Stimulated activated CD4-positive, alpha-beta T cell treated with anti-CD3 and anti-CD28 coated beads, Interleukin-2, amount 100 ng/mL, for 24 hours (primary cell): ENCODE measurements at regions not wholly inside any gene's neighbourhood (a gene's known extent, or its start where the extent isn't known, plus 50 kb on each side); places are given as distances from the start of the nearest gene placed in this dataset.

Source experiments
- DNase-seq, 2 donors: peaks; one replicate each; pipeline ENCODE4 v3.0.0-alpha.2; 2020

DNA sequence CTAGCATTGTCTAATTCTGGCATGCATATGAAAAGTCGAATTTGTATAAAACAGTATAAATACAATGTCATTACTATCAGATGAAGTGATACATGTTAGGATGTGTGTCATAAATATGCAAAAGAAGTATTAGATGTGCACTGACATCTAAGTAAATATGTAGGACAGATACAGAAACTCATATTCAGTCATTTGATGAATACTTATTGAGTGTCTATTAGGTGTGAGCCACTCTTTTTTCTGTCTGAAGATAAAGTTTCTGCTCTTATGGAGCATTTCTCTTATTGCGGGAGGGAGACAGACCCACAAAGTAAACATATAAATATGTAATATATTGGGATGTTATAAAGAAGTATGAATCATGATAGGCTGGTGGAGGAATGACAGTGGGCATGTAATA, 426.6 kb upstream of the B3GALT2 start:
- DNase-seq, result no peak

DNA sequence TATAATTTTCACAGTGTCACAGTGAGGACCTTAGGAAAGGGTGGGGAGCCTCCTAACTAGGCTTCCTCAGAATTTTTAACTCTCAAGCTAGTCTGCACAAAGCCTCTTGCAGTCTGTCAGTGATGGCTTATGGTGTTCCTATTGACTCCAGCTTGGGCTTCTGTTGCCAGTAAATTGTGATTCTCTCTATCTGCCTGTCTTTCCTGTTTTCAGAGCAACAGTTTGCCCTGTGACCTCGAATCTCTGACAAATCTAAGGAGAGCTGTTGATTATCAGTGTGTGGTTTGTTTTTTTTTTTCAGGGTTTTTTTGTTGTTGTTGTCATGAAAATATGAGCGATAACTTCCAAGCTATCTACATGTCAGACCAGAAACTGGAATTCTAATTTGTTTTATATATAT, 423.2 kb upstream of the B3GALT2 start:
- no peak for DNase-seq

DNA sequence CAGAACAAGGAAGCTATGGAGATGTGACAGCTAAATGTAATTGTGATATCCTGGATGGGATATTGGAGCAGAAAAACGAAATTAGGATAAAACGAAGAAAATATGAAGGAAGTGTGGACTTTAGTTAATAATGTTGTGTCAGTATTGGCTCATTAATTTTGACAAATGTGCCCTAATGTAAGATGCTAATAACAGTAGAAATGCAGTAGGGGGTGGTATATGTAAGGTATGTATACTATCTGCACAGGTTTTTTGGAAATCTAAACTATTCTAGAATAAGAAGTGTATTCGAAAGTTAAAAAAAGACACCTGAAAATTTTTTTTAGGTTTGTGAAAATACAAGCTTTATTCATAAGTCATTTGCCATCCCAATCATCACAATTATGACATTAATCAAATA, 421.4 kb upstream of the B3GALT2 start:
- no peak for DNase-seq

DNA sequence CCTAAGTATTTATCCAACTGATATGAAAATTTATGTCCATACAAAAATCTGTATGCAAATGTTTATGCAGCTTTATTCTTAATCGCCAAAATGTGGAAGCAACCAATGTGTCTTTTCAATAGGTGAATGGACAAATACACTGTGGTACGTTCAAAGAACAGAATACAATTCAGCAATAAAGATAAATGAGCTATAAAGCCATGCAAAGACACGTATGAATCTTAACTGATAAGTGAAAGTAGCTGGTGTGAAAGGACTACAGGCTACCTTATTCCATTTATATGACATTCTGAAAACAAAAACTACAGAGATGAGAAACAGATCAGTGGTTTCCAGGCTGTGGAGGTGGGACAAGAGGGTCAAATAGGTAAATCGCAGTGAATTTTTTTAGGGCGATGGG, 419.6 kb upstream of the B3GALT2 start:
- DNase-seq, result no peak

DNA sequence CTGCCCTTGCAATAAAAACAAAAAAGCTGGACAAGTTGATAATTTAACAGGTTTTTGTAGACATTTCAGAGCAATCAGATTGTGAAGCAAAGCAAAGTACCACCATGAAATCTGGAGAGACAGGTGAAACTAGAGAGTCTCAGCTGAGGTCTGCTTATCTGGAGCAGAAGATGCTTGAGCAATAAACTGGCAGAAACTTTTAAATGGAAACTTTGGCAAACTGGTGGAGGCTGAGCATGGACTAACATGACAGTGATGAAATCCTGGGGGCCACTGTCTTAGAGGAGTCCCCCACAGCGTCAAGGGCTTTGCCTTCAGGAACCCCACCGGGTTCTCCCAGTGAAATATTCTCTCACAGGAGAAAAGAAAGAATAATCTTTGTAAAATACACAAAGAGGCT, 416.3 kb upstream of the B3GALT2 start:
- DNase-seq, result no peak

DNA sequence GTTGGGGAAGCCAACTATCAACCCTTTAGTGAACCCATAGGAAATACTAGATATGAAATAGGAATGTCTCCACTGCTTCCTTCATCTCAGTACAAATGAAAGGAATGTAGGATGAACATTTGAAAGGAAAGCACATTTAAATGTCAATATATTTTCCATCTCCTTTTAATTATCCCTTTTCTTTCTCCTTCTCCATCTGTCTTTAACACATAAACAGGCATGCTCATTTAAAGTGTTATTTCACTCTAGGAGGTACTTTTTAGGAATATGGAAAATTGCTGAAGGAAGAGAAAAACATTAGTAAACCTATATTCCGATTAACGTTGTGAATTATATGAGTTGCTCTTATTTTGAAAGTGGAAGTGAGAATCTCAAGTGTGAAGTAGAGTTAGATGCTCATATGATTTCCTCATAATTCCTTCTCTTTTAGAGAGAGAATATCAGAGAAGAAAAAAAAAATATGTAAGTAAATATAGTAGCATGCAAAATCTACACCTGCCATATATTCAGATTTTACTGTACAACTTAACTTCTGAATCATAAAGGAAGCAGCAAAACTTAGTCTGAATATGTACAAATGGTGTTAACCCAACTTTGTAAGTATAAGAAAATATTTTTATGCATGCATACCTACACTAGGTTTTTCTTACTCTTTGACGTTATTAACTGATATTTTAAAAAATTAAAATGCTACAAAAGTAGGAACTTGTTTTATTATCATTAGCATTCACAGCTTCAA, 406.9 kb upstream of the B3GALT2 start:
- no peak for DNase-seq

DNA sequence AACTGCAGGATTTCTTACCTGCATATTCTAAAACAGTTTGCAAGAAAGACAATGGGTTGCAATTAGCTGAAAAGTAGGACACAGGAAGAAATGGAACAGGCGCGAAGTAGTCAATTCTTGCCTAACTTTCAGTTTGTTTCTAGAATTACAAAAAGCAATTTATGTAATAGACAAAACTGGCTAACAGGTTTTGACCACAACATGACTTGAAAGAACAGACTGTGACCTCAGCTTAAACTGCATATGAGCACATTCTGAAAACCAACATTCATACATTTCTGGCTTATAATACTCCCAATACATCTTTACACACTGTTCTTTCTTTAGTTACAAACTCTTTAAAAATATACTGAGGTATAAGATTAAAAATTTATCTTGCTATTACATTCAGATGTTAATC, 405.9 kb upstream of the B3GALT2 start:
- DNase-seq, result no peak

DNA sequence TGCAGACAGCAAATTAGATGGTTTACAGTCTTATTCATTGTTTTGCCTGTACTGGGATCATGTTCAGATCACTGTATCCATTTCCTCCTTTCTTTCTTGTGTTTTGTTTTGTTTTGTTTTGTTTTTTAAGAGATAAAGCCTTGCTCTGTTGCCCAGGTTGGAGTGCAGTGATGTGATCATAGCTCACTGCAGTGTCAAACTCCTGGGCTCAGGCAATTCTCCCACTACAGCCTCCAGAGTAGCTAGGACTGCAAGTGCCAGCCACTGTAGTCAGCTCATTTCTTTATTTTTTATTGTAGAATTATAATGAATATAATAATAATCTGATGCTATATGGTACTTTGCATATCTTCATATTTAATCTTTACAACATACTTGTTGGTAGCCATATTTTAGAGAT, 403.7 kb upstream of the B3GALT2 start:
- no peak for DNase-seq

DNA sequence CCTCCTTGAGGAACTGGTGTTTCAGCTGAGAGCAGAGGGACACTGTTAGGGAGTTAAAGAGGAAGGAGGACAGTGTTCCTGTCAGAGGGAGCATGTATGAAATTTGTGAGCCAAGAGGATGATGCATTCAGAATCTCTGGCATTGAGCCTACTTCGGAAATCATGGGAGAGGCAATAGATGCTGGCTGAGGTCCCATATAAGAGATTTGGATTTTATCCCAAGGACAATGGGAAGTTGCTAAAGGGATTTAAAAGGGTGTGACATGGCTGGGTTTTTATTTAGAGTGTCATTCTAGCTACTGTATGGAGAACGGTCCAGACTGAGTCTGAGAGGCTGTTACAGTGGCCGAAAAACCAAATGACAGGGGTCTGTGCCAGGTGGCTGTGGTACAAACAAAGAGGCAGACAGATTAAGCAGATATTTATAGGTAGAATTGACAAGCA, 403.2 kb upstream of the B3GALT2 start:
- DNase-seq, result no peak

DNA sequence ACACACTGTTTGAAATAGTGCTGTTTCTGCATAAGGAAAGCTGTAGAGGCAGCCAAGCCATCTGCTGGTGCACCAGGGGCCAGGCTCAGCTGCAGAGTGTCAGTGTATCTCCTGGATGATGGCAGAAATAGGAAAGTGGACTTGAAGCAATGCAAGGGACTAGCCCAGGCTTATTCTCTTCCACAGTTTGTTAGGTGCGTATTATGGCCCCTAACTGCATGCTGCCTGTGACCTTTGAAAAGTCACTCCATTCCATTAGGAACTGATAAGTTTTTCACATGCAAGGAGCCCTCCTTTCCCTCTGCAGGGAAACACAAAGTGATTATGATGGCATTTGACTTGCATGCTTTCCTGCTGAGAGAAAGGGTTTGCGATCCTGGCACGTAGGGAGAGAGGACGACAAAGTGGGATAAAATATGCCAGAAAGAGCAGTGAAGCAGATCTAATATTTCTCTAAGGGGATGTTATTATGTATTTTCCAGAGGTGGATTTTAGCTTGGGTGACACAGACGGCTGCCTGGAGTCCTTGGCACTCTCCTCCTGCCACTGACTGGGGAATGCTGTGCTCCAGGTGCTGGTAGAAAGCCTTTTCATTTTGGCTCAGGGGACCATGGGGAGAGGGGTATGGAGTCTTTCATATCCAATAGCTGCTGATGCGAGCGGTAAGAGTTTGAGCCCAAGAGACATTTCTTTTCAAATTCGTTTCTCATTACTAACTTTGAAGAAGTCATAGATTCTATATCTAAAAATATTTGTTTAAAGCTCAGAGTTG, 402.1 kb upstream of the B3GALT2 start:
- no peak for DNase-seq

DNA sequence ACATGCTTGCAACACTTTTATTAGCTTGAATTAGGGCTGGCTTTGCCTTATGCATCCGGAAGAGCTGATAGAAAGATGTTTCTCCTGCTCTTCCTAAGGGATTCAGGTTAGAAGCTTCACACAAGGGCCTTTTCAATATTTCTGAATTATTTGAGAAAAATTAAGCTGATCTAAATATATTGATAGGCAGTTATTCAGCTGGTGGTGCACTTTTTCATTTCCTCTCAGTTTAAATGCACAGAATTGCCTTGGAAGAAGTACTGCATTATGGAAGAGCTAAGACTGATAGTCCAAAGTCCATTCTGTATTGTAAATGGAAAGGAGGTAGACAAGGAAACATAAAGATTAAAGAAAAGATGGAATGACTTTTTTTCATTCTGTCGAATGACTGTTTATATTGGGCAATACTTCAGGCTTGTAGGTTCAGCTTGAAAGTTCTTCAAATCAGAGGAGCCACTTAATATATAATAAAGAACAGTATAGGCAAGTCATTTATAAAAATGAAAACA, 398.4 kb upstream of the B3GALT2 start:
- DNase-seq, result no peak

DNA sequence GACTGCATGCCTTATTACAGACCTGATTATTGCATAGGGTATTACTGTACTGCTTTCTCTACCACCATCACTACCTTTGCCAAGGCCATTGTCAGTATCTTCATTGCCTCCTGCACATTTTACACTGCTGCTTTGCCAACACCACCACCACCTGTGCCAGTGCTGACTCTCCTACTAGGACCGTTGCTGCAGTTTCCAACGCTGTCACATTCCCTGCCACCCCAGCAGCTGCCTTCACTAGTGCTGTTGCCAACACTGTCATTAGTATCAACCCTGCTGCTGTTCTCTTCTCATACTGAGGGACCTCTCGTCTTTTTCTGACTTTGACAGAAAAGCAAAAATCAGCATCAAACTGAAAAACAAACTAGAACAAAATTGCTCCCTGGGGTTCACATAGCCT, 394.9 kb upstream of the B3GALT2 start:
- no peak for DNase-seq

DNA sequence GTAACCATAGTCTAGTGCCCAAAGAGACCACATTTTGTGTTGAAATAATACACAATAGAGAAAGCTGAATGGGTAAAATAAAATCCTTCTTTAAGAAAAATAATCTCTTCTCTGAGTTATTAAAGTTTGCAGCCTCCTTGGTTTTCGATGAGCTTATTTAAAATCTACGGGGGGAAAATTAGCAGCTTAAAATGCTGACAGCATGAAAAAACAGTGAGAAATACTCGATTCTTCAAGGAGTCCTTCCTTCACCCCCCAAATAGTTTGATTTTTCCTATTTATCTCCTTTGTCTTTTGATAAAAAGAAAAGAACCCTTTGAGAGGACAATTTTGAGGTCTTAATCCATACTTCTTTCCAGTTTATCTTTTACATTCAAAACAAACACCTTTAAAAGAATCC, 394.0 kb upstream of the B3GALT2 start:
- no peak for DNase-seq

DNA sequence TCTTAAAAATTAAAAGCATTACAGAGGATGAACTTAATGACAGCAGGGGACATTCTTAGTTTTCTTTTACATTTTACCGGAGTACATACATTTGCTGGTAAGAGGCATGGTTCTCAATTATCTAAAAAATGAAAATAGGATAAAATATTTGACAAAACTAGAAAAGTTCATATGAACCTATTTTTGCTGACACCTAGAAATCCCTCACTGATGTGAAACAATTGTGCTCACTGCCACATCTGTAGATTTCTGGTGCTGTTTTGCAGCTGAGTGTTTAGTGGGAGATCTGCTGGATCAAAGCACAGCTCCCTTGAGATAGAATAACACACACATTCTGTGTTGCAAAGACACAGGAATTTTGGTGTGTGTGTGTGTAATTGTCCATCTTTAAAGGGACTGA, 392.9 kb upstream of the B3GALT2 start:
- no peak for DNase-seq

DNA sequence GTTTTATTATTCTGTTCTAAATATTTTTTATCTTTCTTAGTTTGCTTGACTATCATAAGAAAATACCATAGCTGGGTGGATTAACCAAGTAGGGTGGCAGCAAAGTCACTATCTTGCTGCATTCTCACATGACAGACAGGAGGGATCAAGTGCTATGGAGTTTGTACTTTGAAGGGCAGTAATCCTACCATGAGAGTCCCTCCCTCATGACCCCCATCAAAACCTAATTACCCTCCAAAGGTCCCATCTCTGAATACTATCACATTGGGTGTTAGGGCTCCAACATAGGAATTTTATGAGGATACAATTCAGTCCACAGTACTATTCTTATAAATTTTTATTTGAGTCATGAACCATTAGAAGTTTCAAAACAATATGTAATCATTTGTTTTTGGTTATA, 388.5 kb upstream of the B3GALT2 start:
- DNase-seq, result no peak

DNA sequence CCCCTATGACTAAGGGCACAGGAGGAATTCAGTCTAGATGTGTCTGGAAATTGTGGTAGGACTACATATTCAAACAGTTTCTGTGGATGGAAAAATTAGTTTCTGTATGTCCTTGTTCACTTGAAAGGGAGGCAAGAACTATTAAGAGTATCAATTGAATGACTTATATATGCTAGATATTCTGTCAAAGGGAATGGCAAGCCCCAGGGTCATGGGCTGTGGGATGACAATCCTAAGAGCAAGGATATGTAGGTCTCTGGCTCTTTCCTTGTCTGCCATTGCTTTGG, 383.5 kb upstream of the B3GALT2 start:
- DNase-seq, result no peak

DNA sequence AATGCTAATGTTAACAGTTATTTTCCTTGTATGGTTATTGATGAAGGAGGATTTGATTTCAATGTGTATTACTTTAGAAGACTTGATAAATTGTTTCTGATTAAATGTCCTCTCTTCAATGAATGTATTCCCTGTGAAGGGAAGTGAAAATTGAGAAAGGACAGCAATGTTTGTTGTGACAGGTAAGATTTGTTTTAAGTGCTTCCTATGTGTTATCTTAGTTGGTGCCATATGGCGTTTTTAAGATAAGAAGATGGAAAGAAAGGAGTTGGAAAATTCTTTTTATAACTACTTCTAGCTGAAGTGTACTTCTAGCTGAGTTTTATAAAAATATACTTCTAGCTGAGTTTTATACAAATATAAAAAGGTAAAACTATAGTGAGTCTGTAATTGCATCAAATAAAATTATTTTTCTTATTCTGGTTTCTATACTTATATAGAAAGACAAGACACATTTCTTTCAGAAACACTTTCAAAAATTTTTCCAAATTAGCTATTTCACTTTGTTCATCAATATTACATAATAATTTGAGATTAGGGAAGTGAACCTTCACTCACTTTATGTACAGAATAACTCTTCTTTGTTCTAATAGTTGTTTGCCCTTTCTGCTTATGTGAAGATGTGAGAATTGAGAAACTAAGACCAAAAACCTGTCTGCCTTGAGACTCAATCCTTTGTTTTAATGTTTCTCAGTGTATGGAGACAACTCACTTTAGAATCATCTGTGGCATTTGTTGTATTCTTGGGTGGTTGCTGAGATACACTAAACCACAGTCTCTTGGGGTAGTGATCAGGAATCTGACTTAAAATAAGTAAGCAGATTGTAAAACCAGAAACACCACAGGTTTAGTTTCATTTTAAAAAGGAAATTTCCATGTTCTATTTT, 382.9 kb upstream of the B3GALT2 start:
- DNase-seq, result no peak

DNA sequence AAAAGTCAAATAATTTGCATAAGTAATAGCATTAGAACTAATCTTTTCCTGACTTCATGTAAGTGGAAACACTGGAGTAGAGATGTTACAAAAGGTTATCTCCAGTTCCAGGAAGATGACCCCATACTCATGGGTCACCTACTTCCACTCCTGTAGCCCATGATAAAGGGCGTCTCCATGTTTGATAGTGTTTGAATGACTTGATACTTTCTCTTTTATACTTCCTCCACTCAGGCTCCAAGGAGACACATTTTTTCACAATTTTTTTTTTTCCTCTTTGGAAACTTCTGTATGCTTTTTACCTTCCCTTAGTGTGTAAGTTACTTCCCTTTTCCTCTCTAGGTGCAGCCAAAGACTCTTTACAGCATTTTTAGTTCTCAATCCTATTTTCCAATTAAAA, 382.1 kb upstream of the B3GALT2 start:
- no peak for DNase-seq

DNA sequence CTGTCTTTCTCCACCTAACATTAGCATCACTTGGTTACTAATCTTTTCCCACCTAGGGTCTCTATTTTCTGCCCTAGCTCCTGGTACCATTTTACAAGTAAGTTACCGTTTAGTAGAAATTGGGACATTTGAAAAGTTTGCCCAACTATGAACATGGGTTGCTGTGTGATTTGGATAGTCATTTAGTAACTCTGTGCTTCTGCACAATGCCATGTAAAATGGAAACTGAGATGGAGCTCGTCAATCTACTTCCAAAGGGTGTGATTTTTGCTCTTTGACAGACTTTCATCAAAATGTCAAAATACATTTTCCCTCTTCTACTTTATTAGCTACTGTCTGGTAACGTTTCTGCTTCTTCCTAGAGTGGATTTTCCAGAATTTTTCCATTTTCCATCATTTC, 381.5 kb upstream of the B3GALT2 start:
- DNase-seq, result no peak

DNA sequence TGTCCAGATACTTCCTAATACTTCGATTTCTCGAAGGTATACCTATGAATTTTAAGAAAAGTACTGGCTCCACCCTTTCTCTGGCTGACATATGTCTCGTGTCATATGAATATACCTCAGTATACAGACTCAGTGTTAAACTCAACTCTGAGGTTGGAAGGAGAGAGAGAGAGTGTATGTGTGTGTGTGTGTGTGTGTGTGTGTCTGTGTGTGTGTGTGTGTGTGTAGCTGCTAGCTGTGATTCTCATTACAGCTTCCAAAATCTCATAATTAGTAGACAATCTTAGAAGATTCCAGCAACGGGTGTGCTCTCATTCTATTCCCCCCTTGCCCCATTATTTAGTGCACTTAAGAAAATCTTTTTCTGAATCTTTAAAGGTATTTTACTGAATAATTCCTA, 380.3 kb upstream of the B3GALT2 start:
- DNase-seq, result no peak

DNA sequence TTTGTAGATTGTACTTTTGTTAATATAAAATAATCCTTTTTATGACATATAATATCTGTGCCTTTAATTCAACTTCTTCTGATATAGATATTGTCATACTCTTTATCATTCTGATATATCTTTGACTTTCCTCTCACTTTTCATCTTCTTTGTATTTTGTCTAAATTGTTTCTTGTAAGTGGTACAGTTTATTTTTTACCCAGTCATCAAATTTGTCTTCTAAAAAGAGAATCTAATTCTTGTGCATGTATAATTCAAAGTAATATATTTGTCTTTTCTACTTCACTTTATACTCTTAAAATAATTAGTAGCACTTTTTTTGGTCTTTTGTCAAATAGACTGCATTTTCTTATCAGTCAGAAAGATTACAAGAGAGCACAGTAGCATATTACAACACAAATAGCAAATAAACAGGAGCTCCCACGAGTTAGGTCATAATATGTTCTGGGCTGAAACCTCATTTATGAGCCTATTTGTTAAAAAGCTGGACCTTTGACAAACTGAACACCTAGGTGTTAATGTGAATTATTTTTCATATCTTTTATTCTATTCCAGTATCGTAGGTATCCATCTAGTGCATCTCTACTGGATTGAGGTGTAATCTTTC, 379.7 kb upstream of the B3GALT2 start:
- DNase-seq, result no peak

DNA sequence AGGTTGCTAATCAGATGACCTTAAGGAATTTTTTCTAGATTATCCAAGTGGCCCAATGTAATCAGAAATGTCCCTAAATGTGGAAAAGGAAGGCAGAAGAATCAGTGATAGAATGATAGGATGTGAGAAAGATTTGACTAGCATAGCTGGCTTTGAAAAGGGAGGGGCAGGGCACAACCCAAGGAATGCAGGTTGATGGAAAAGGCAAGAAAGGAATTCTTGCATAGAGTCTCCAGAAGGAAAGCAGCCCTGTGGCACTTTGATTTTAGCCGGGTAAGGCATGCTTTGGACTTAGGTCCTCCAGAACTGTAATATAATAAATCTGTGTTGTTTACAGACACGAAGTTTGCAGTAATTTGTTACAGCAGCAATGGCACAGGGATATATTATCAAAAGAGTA, 375.7 kb upstream of the B3GALT2 start:
- no peak for DNase-seq

DNA sequence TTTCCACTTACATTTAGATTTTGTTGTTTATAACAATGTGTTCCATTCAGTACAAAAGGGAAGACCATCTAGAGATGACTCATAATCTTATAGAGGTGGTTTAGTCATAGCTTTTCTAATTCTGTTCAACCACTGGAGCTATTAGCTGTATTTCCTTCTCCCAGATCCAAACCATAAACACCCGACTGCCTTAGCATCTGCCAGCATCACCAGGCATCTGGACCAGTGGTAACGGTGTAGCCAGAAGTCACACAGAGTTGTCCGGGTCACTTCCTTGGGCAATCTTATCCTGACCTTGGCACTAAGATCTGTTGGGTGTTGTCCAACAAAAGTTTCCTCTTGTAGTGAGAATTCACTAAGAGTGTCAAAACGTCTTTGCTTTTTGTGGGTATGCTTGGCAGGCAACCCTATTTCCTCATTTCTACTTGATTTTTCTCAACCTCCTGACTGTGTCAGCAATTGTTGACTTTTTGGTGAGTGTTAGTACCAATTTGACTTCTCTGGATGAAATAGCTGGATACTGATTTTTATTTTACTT, 372.1 kb upstream of the B3GALT2 start:
- DNase-seq, result peak in 1 of 2 donors; percentile 5
